Sigmoid colon (tissue), 4 donors: ENCODE measurements at regions not wholly inside any gene's neighbourhood (a gene's known extent, or its start where the extent isn't known, plus 50 kb on each side); places are given as distances from the start of the nearest gene placed in this dataset.

ENCODE experiments used
- CTCF ChIP-seq, 4 experiments: fragments of 450-650 bp in 3 of 4; fragments of 200-600 bp in 1 of 4; IDR thresholded peaks; one replicate each; pipeline ENCODE4 v1.5.1; 2016 to 2019; ENCODE audit warnings: antibody characterized with exemption in 4 of 4, mild to moderate bottlenecking in 3 of 4, moderate library complexity in 2 of 4
- EP300 ChIP-seq, 4 donors: sonication (generic); formaldehyde crosslinking; IDR thresholded peaks; one replicate each; pipeline ENCODE4 v1.6.1; 2017; ENCODE audit warnings: antibody characterized with exemption in 4 of 4
- POLR2A ChIP-seq, 2 donors: fragments of 450-650 bp; IDR thresholded peaks; one replicate each; pipeline ENCODE4 v1.6.1; 2016; ENCODE audit warnings: antibody characterized with exemption in 2 of 2, mild to moderate bottlenecking in 2 of 2, moderate library complexity in 2 of 2
- POLR2AphosphoS5 ChIP-seq, 4 donors: sonication (generic); formaldehyde crosslinking; IDR thresholded peaks; one replicate each; pipeline ENCODE4 v1.6.1; 2017; ENCODE audit warnings: antibody characterized with exemption in 4 of 4

GRCh38 chr11:23232652-23233051, 372.4 kb upstream of the CCDC179 start:
- TF ChIP-seq CTCF (IDR thresholded peaks at IDR 0.05): no peak
- no peak for TF ChIP-seq POLR2AphosphoS5 (IDR thresholded peaks at IDR 0.05)
- TF ChIP-seq EP300 (IDR thresholded peaks at IDR 0.05): no peak
- TF ChIP-seq POLR2A (IDR thresholded peaks at IDR 0.05): no peak
